Liver (tissue), 8 donors: ENCODE measurements at regions not wholly inside any gene's neighbourhood (a gene's known extent, or its start where the extent isn't known, plus 50 kb on each side); places are given as distances from the start of the nearest gene placed in this dataset.

Experiments
- DNase-seq: peaks from one replicate; pipeline ENCODE4 v3.0.0-alpha.2; 2017; ENCODE audit warnings: low spot score
- H3K27ac ChIP-seq, 2 donors: one replicate each; pipeline ENCODE4 v1.7.0; 2013; ENCODE audit warnings: inconsistent platforms in 2 of 2, low read length in 2 of 2, control low read depth in 1 of 2, low read depth in 1 of 2, mild to moderate bottlenecking in 1 of 2
- H3K27me3 ChIP-seq, 4 donors: one replicate each; pipeline versions ENCODE4 v1.6.1 to v1.7.0; 2013; ENCODE audit warnings: low read length in 3 of 4, inconsistent platforms in 1 of 4, mild to moderate bottlenecking in 1 of 4, moderate library complexity in 1 of 4; ENCODE audit not compliant: control insufficient read depth in 4 of 4, insufficient read depth in 4 of 4
- H3K36me3 ChIP-seq, 4 donors: one replicate each; pipeline versions ENCODE4 v1.6.1 to v1.7.0; 2013; ENCODE audit warnings: low read length in 3 of 4, mild to moderate bottlenecking in 3 of 4, low read depth in 1 of 4, moderate library complexity in 1 of 4; ENCODE audit not compliant: control insufficient read depth in 4 of 4, insufficient read depth in 3 of 4
- H3K4me1 ChIP-seq, 4 donors: one replicate each; pipeline versions ENCODE4 v1.6.1 to v1.7.0; 2013; ENCODE audit warnings: low read length in 3 of 4, mild to moderate bottlenecking in 3 of 4, moderate library complexity in 1 of 4; ENCODE audit not compliant: control insufficient read depth in 4 of 4, insufficient read depth in 4 of 4
- H3K4me3 ChIP-seq, 3 donors: one replicate each; pipeline versions ENCODE4 v1.6.1 to v1.7.0; 2013; ENCODE audit warnings: low read length in 3 of 3, control low read depth in 1 of 3, low read depth in 1 of 3, mild to moderate bottlenecking in 1 of 3
- H3K9ac ChIP-seq, 2 donors: one replicate each; pipeline ENCODE4 v1.7.0; 2013; ENCODE audit warnings: low read length in 2 of 2, mild to moderate bottlenecking in 2 of 2, moderate library complexity in 2 of 2, control low read depth in 1 of 2, low read depth in 1 of 2
- H3K9me3 ChIP-seq, 4 donors: one replicate each; pipeline versions ENCODE4 v1.6.1 to v1.7.0; 2013; ENCODE audit warnings: low read length in 3 of 4; ENCODE audit not compliant: control insufficient read depth in 4 of 4
- ATF3 ChIP-seq: IDR thresholded peaks from 2 replicates; pipeline ENCODE4 v1.6.1; 2016; ENCODE audit warnings: antibody characterized with exemption
- EGR1 ChIP-seq, 2 donors: IDR thresholded peaks; 2 replicates each; pipeline ENCODE4 v1.6.1; 2016 to 2018; ENCODE audit warnings: antibody characterized with exemption in 2 of 2, low read depth in 2 of 2
- FOXA1 ChIP-seq: IDR thresholded peaks from 2 replicates; pipeline ENCODE4 v1.6.1; 2016; ENCODE audit warnings: antibody characterized with exemption
- FOXA2 ChIP-seq: IDR thresholded peaks from 2 replicates; pipeline ENCODE4 v1.6.1; 2016; ENCODE audit warnings: antibody characterized with exemption
- HNF4A ChIP-seq, 2 donors: conservative IDR thresholded peaks; 2 replicates each; pipeline ENCODE4 v1.6.1; 2016; ENCODE audit warnings: antibody characterized with exemption in 2 of 2, mild to moderate bottlenecking in 2 of 2
- JUND ChIP-seq, 2 donors: IDR thresholded peaks; 2 replicates each; pipeline ENCODE4 v1.6.1; 2016; ENCODE audit warnings: antibody characterized with exemption in 2 of 2
- MAX ChIP-seq: IDR thresholded peaks from 2 replicates; pipeline ENCODE4 v1.6.1; 2016; ENCODE audit warnings: antibody characterized with exemption
- NR2F2 ChIP-seq: IDR thresholded peaks from 2 replicates; pipeline ENCODE4 v1.6.1; 2016; ENCODE audit warnings: antibody characterized with exemption
- RAD21 ChIP-seq, 2 donors: IDR thresholded peaks; 2 replicates each; pipeline ENCODE4 v1.6.1; 2016; ENCODE audit warnings: antibody characterized with exemption in 2 of 2, mild to moderate bottlenecking in 2 of 2
- REST ChIP-seq: IDR thresholded peaks from 2 replicates; pipeline ENCODE4 v1.6.1; 2016; ENCODE audit warnings: antibody characterized with exemption, mild to moderate bottlenecking
- SP1 ChIP-seq: IDR thresholded peaks from 2 replicates; pipeline ENCODE4 v1.6.1; 2018; ENCODE audit warnings: antibody characterized with exemption, mild to moderate bottlenecking
- TAF1 ChIP-seq: conservative IDR thresholded peaks from 2 replicates; pipeline ENCODE4 v1.6.1; 2016; ENCODE audit warnings: antibody characterized with exemption, mild to moderate bottlenecking
- YY1 ChIP-seq: IDR thresholded peaks from 2 replicates; pipeline ENCODE4 v1.6.1; 2016; ENCODE audit warnings: antibody characterized with exemption, mild to moderate bottlenecking
- ZBTB33 ChIP-seq: IDR thresholded peaks from 2 replicates; pipeline ENCODE4 v1.6.1; 2016; ENCODE audit warnings: antibody characterized with exemption
- WGBS: extraction: QIAGEN DNeasy Blood & Tissue Kit; methylation state at CpG from one replicate; pipeline ENCODE4 v1.1.7; 2013; 5-methylcytosine and 5-hydroxymethylcytosine counted together
- TF ChIP-seq, protein P1 (sequence below): fragments of 150-350 bp; IDR thresholded peaks from 2 replicates; pipeline ENCODE4 v1.5.1; 2017; ENCODE audit warnings: improper control_type of control experiment, low read depth, low read length; ENCODE audit not compliant: missing input control
- donor health status: healthy.
- donor health status: healthy.
- donor health status: healthy.
- donor health status: healthy.
- donor health status: healthy.

DNA sequence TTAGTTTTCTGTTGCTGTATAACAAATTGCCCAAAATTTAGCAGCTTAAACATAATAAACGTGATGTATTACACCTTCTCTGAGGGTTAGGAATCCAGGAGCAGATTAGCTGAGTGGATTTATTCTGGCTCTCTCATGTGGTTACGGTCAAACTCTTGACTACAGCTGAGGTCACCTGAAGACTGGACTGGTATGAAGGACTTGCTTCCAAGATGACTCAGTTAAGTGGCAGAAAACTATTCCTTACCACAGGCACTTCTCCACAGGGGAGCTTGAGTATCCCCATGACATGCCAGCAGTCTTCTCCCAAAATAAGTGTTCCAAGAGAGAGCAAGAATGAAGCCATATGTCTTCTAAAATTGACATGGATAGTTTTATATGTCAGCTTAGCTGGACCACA is 957.2 kb upstream of the GHITM start:
- no peak overlapping the region for H3K27ac ChIP-seq
- no peaks in the 10 kb centered on the region for H3K27me3 ChIP-seq
- no peak overlapping the region for H3K4me3 ChIP-seq
- TF ChIP-seq EGR1 (IDR thresholded peaks at IDR 0.05; ENCODE audit: low read depth in 2 of 2): no peak
- no peak for TF ChIP-seq YY1
- no peak for TF ChIP-seq ATF3
- no peak for TF ChIP-seq RAD21 (IDR thresholded peaks at IDR 0.05)
- no peak for TF ChIP-seq ZBTB33
- TF ChIP-seq HNF4A (conservative IDR thresholded peaks at IDR 0.05): no peak
- no peak for TF ChIP-seq FOXA1
- TF ChIP-seq, protein P1, sequence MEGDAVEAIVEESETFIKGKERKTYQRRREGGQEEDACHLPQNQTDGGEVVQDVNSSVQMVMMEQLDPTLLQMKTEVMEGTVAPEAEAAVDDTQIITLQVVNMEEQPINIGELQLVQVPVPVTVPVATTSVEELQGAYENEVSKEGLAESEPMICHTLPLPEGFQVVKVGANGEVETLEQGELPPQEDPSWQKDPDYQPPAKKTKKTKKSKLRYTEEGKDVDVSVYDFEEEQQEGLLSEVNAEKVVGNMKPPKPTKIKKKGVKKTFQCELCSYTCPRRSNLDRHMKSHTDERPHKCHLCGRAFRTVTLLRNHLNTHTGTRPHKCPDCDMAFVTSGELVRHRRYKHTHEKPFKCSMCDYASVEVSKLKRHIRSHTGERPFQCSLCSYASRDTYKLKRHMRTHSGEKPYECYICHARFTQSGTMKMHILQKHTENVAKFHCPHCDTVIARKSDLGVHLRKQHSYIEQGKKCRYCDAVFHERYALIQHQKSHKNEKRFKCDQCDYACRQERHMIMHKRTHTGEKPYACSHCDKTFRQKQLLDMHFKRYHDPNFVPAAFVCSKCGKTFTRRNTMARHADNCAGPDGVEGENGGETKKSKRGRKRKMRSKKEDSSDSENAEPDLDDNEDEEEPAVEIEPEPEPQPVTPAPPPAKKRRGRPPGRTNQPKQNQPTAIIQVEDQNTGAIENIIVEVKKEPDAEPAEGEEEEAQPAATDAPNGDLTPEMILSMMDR: no peak
- no peak for TF ChIP-seq SP1
- TF ChIP-seq MAX: no peak
- TF ChIP-seq JUND (IDR thresholded peaks at IDR 0.05): no peak
- TF ChIP-seq NR2F2: no peak
- no peaks in the 10 kb centered on the region for H3K4me1 ChIP-seq
- no peak overlapping the region for H3K9ac ChIP-seq
- WGBS: 82% methylated on average over 2 of the region's 2 CpGs
- no peaks in the 10 kb centered on the region for H3K36me3 ChIP-seq
- H3K9me3 ChIP-seq: no peaks in the 10 kb centered on the region
- DNase-seq: no peak

- H3K9ac ChIP-seq: no peak overlapping the region
Observed at GRCh38 chr10:83184641-83185040, 954.7 kb upstream of the GHITM start.

More at GRCh38 chr10:83184641-83185040, 954.7 kb upstream of the GHITM start:
- TF ChIP-seq ZBTB33 (no peak), HNF4A (conservative IDR thresholded peaks at IDR 0.05) (no peak), EGR1 (IDR thresholded peaks at IDR 0.05; ENCODE audit: low read depth in 2 of 2) (no peak), REST (no peak), YY1 (no peak), FOXA2 (no peak), FOXA1 (no peak), SP1 (no peak), NR2F2 (no peak), JUND (IDR thresholded peaks at IDR 0.05) (no peak), TAF1 (no peak)
- TF ChIP-seq, protein P1: no peak
- no peaks in the 10 kb centered on the region for H3K9me3 ChIP-seq
- no peak overlapping the region for H3K4me3 ChIP-seq
- no peak overlapping the region for H3K27ac ChIP-seq
- WGBS: 92% methylated on average over 6 of the region's 6 CpGs
- DNase-seq: no peak
- no peaks in the 10 kb centered on the region for H3K27me3 ChIP-seq
- no peaks in the 10 kb centered on the region for H3K36me3 ChIP-seq
- no peaks in the 10 kb centered on the region for H3K4me1 ChIP-seq
